Keratinocyte (primary cell): ENCODE measurements at regions not wholly inside any gene's neighbourhood (a gene's known extent, or its start where the extent isn't known, plus 50 kb on each side); places are given as distances from the start of the nearest gene placed in this dataset.

ENCODE experiments used
- DNase-seq: peaks from one replicate; pipeline ENCODE4 v3.0.0-alpha.2; 2011; ENCODE audit warnings: low read depth, missing footprints, low spot score
- FAIRE-seq: peaks from 2 replicates; lab custom pipeline; 2011; peaks lifted over from hg19 to GRCh38; lab: Jason Lieb, UNC
- H2AFZ ChIP-seq: 2 replicates; pipeline ENCODE4 v1.6.0; 2012; ENCODE audit warnings: low read length, control low read depth, inconsistent platforms; ENCODE audit not compliant: control insufficient read depth
- H3K27ac ChIP-seq: 2 replicates; pipeline ENCODE4 v1.5.1; 2011; ENCODE audit warnings: low read length; ENCODE audit not compliant: control insufficient read depth, insufficient read depth
- H3K27me3 ChIP-seq: 3 replicates; pipeline ENCODE4 v1.6.0; 2011; ENCODE audit warnings: low read length; ENCODE audit not compliant: control insufficient read depth, insufficient read depth; ENCODE audit errors: extremely low read depth
- H3K36me3 ChIP-seq, 2 experiments: 2 replicates in 1 of 2; 3 replicates in 1 of 2; pipeline ENCODE4 v1.5.1; 2011; ENCODE audit warnings: low read length in 2 of 2, mild to moderate bottlenecking in 1 of 2; ENCODE audit not compliant: control insufficient read depth in 2 of 2, insufficient read depth in 2 of 2; ENCODE audit errors: extremely low read depth in 1 of 2
- H3K4me1 ChIP-seq: 3 replicates; pipeline ENCODE4 v1.5.1; 2011; ENCODE audit warnings: low read length; ENCODE audit not compliant: control insufficient read depth, insufficient read depth; ENCODE audit errors: extremely low read depth
- H3K4me2 ChIP-seq: 3 replicates; pipeline ENCODE4 v1.6.0; 2011; ENCODE audit warnings: low read depth, low read length; ENCODE audit not compliant: control insufficient read depth, insufficient read depth; ENCODE audit errors: extremely low read depth
- H3K4me3 ChIP-seq, 3 experiments: fragments of 200-600 bp in 1 of 3; sonication (generic) in 1 of 3; 2 replicates in 2 of 3; 3 replicates in 1 of 3; pipeline ENCODE4 v1.5.1; 2011 to 2016; ENCODE audit warnings: low read length in 3 of 3, mild to moderate bottlenecking in 3 of 3, control low read depth in 2 of 3, inconsistent platforms in 1 of 3, low read depth in 1 of 3, mixed read lengths in 1 of 3, mixed run types in 1 of 3, moderate library complexity in 1 of 3; ENCODE audit not compliant: control insufficient read depth in 2 of 3, insufficient read depth in 2 of 3; ENCODE audit errors: extremely low read depth in 1 of 3
- H3K79me2 ChIP-seq: 2 replicates; pipeline ENCODE4 v1.6.0; 2012; ENCODE audit warnings: low read length; ENCODE audit not compliant: control insufficient read depth, insufficient read depth
- H3K9ac ChIP-seq: 3 replicates; pipeline ENCODE4 v1.6.0; 2011; ENCODE audit warnings: low read length; ENCODE audit not compliant: control insufficient read depth, insufficient read depth; ENCODE audit errors: extremely low read depth
- H3K9me1 ChIP-seq: 3 replicates; pipeline ENCODE4 v1.6.0; 2011; ENCODE audit warnings: low read length; ENCODE audit not compliant: control insufficient read depth, insufficient read depth; ENCODE audit errors: extremely low read depth
- H3K9me3 ChIP-seq: 2 replicates; pipeline ENCODE4 v1.5.1; 2012; ENCODE audit warnings: low read depth, low read length; ENCODE audit not compliant: control insufficient read depth
- H4K20me1 ChIP-seq: 3 replicates; pipeline ENCODE4 v1.6.0; 2011; ENCODE audit warnings: low read length; ENCODE audit not compliant: control insufficient read depth, insufficient read depth; ENCODE audit errors: extremely low read depth
- CTCF ChIP-seq, 3 experiments: IDR thresholded peaks in 1 of 3; conservative IDR thresholded peaks in 1 of 3; optimal IDR thresholded peaks in 1 of 3; 2 replicates in 2 of 3; 3 replicates in 1 of 3; pipeline versions ENCODE3 to v1.5.1; 2011; ENCODE audit warnings: low read length in 3 of 3, mild to moderate bottlenecking in 3 of 3, moderate library complexity in 2 of 3, control low read depth in 1 of 3, inconsistent platforms in 1 of 3; ENCODE audit not compliant: insufficient read depth in 2 of 3; ENCODE audit errors: extremely low read depth in 1 of 3
- EZH2 ChIP-seq: IDR thresholded peaks from one replicate; pipeline ENCODE4 v1.6.1; 2012; ENCODE audit warnings: inconsistent platforms, mild to moderate bottlenecking, low read length, moderate library complexity
- dilution Hi-C: fragments of 300-500 bp; cut with MboI; formaldehyde crosslinking; loops from one replicate; pipeline ENCODE4 v1.7.0; 2020; ENCODE audit warnings: low sequenced_read_pairs; ENCODE audit not compliant: extremely low pct_ligation_motif_present

GRCh38 chr1:87905651-87906050 lies 577.0 kb downstream of the LMO4 start:
- H4K20me1 ChIP-seq, result no peaks in the 10 kb centered on the region
- H3K79me2 ChIP-seq, result no peaks in the 10 kb centered on the region
- no peaks in the 10 kb centered on the region for H3K9me1 ChIP-seq
- FAIRE-seq (no peak), DNase-seq (no peak)
- no peak overlapping the region for H3K4me3 ChIP-seq
- H3K9ac ChIP-seq, result no peak overlapping the region
- TF ChIP-seq CTCF (optimal IDR thresholded peaks at IDR 0.05 in 1 of 3, IDR thresholded peaks at IDR 0.05 in 1 of 3, conservative IDR thresholded peaks at IDR 0.05 in 1 of 3; ENCODE audit: extremely low read depth in 1 of 3, insufficient read depth in 2 of 3, low read length in 3 of 3) (no peak), EZH2 (no peak)
- dilution Hi-C loops, result no loop called here
- H3K4me1 ChIP-seq, result no peaks in the 10 kb centered on the region
- H3K4me2 ChIP-seq, result no peak overlapping the region
- no peaks in the 10 kb centered on the region for H3K9me3 ChIP-seq
- H2AFZ ChIP-seq, result no peak overlapping the region
- H3K27ac ChIP-seq, result no peak overlapping the region
- H3K27me3 ChIP-seq, result no peaks in the 10 kb centered on the region
- H3K36me3 ChIP-seq, result no peaks in the 10 kb centered on the region

DNA sequence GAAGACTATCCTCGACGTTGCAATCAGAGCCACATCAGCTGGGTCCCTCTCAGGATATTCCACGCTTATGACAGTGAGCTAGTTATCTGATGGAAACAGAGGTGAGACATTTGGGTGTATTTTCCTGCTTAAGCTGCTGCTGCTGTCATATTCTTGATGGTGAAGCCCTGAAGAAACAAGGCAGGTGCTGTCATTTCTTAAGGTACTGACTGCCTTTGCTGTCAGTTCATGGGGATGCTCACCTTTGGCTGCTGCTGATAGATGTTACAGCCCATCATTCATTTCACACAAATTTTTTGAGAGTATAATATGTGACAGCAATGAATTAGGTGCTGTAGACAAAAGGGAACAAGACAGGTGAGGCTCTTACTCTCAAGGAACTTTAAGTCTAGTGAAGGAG lies 577.4 kb downstream of the LMO4 start:
- TF ChIP-seq EZH2, result no peak
- TF ChIP-seq CTCF (optimal IDR thresholded peaks at IDR 0.05 in 1 of 3, IDR thresholded peaks at IDR 0.05 in 1 of 3, conservative IDR thresholded peaks at IDR 0.05 in 1 of 3; ENCODE audit: extremely low read depth in 1 of 3, insufficient read depth in 2 of 3, low read length in 3 of 3), result no peak
- H3K4me1 ChIP-seq, result no peaks in the 10 kb centered on the region
- no peaks in the 10 kb centered on the region for H3K9me3 ChIP-seq
- FAIRE-seq (no peak), DNase-seq (no peak)
- no peak overlapping the region for H3K4me2 ChIP-seq
- no peaks in the 10 kb centered on the region for H3K79me2 ChIP-seq
- H2AFZ ChIP-seq, result no peak overlapping the region
- dilution Hi-C loops, result no loop called here
- no peaks in the 10 kb centered on the region for H4K20me1 ChIP-seq
- H3K9ac ChIP-seq, result no peak overlapping the region
- no peaks in the 10 kb centered on the region for H3K27me3 ChIP-seq
- no peak overlapping the region for H3K4me3 ChIP-seq
- H3K9me1 ChIP-seq, result no peaks in the 10 kb centered on the region
- no peak overlapping the region for H3K27ac ChIP-seq
- H3K36me3 ChIP-seq, result no peaks in the 10 kb centered on the region
